Activated naive CD8-positive, alpha-beta T cell (primary cell): ENCODE measurements at regions not wholly inside any gene's neighbourhood (a gene's known extent, or its start where the extent isn't known, plus 50 kb on each side); places are given as distances from the start of the nearest gene placed in this dataset.
A peak's percentile ranks its signal among the peaks of the same experiment; 100 is the strongest.

Experiments used
- H3K27ac Mint-ChIP-seq: one replicate; pipeline ENCODE4 v1.8.0; 2021; ENCODE audit warnings: mixed read lengths
- H3K27me3 Mint-ChIP-seq: one replicate; pipeline ENCODE4 v1.8.0; 2021; ENCODE audit warnings: mixed read lengths
- H3K36me3 Mint-ChIP-seq: one replicate; pipeline ENCODE4 v1.8.0; 2021; ENCODE audit warnings: mixed read lengths
- H3K4me1 Mint-ChIP-seq: one replicate; pipeline ENCODE4 v1.8.0; 2021; ENCODE audit warnings: low read depth, mixed read lengths
- H3K4me3 Mint-ChIP-seq: one replicate; pipeline ENCODE4 v1.8.0; 2021; ENCODE audit warnings: mild to moderate bottlenecking, mixed read lengths
- H3K9me3 Mint-ChIP-seq: one replicate; pipeline ENCODE4 v1.8.0; 2021; ENCODE audit warnings: low read depth, mixed read lengths

- H3K4me1 Mint-ChIP-seq = peaks cover 4% of the 10 kb centered on the region
- H3K4me3 Mint-ChIP-seq = peak overlapping the region; percentile 85
- no peaks in the 10 kb centered on the region for H3K9me3 Mint-ChIP-seq
Observed at GRCh38 chr14:22168092-22168955, 420.7 kb downstream of the DAD1 start.

GRCh38 chr14:22164616-22165015 lies 424.4 kb downstream of the DAD1 start:
- H3K9me3 Mint-ChIP-seq = no peaks in the 10 kb centered on the region
- no peaks in the 10 kb centered on the region for H3K36me3 Mint-ChIP-seq
- no peak overlapping the region for H3K4me3 Mint-ChIP-seq
- H3K27me3 Mint-ChIP-seq = no peaks in the 10 kb centered on the region
- H3K27ac Mint-ChIP-seq = no peak overlapping the region
- peaks cover 8% of the 10 kb centered on the region for H3K4me1 Mint-ChIP-seq

More at GRCh38 chr14:22168092-22168955, 420.7 kb downstream of the DAD1 start:
- no peaks in the 10 kb centered on the region for H3K36me3 Mint-ChIP-seq
- no peaks in the 10 kb centered on the region for H3K27me3 Mint-ChIP-seq
- peak overlapping the region; percentile 83 for H3K27ac Mint-ChIP-seq

GRCh38 chr14:22163051-22163450 lies 426.0 kb downstream of the DAD1 start:
- peak overlapping the region; percentile 82 for H3K4me3 Mint-ChIP-seq
- H3K27me3 Mint-ChIP-seq = no peaks in the 10 kb centered on the region
- H3K36me3 Mint-ChIP-seq = no peaks in the 10 kb centered on the region
- H3K9me3 Mint-ChIP-seq = no peaks in the 10 kb centered on the region
- peaks cover 9% of the 10 kb centered on the region for H3K4me1 Mint-ChIP-seq
- H3K27ac Mint-ChIP-seq = peak overlapping the region; percentile 83

GRCh38 chr14:22159957-22160356 lies 429.1 kb downstream of the DAD1 start:
- H3K9me3 Mint-ChIP-seq = no peaks in the 10 kb centered on the region
- H3K27ac Mint-ChIP-seq = peak overlapping the region; percentile 46
- peaks cover 9% of the 10 kb centered on the region for H3K4me1 Mint-ChIP-seq
- no peaks in the 10 kb centered on the region for H3K27me3 Mint-ChIP-seq
- H3K36me3 Mint-ChIP-seq = no peaks in the 10 kb centered on the region
- H3K4me3 Mint-ChIP-seq = no peak overlapping the region

GRCh38 chr14:22159099-22159498 lies 429.9 kb downstream of the DAD1 start:
- Mint-ChIP-seq H3K36me3 (no peaks in the 10 kb centered on the region), H3K4me1 (peaks cover 9% of the 10 kb centered on the region), H3K27ac (no peak overlapping the region), H3K4me3 (no peak overlapping the region), H3K9me3 (no peaks in the 10 kb centered on the region), H3K27me3 (no peaks in the 10 kb centered on the region)

- H3K9me3 Mint-ChIP-seq = no peaks in the 10 kb centered on the region
- peaks cover 9% of the 10 kb centered on the region for H3K4me1 Mint-ChIP-seq
- no peak overlapping the region for H3K4me3 Mint-ChIP-seq
- no peak overlapping the region for H3K27ac Mint-ChIP-seq
- no peaks in the 10 kb centered on the region for H3K27me3 Mint-ChIP-seq
- no peaks in the 10 kb centered on the region for H3K36me3 Mint-ChIP-seq
Observed at GRCh38 chr14:22158560-22158959, 430.5 kb downstream of the DAD1 start.

- Mint-ChIP-seq H3K27ac (no peak overlapping the region), H3K27me3 (no peaks in the 10 kb centered on the region), H3K4me3 (no peak overlapping the region), H3K9me3 (no peaks in the 10 kb centered on the region), H3K36me3 (no peaks in the 10 kb centered on the region), H3K4me1 (peaks cover 3% of the 10 kb centered on the region)
Observed at GRCh38 chr14:22155571-22155970, 433.5 kb downstream of the DAD1 start.

- Mint-ChIP-seq H3K27me3 (no peaks in the 10 kb centered on the region), H3K4me3 (no peak overlapping the region), H3K9me3 (no peaks in the 10 kb centered on the region), H3K27ac (no peak overlapping the region), H3K36me3 (no peaks in the 10 kb centered on the region), H3K4me1 (peaks cover 2% of the 10 kb centered on the region)
Observed at GRCh38 chr14:22152903-22153302, 436.1 kb downstream of the DAD1 start.

- H3K9me3 Mint-ChIP-seq = no peaks in the 10 kb centered on the region
- H3K36me3 Mint-ChIP-seq = no peaks in the 10 kb centered on the region
- H3K4me1 Mint-ChIP-seq = peaks cover 2% of the 10 kb centered on the region
Observed at GRCh38 chr14:22152161-22152870, 436.7 kb downstream of the DAD1 start.

GRCh38 chr14:22151121-22151520 lies 437.9 kb downstream of the DAD1 start:
- Mint-ChIP-seq H3K27me3 (no peaks in the 10 kb centered on the region), H3K27ac (no peak overlapping the region), H3K9me3 (no peaks in the 10 kb centered on the region), H3K4me1 (peaks cover 2% of the 10 kb centered on the region), H3K36me3 (no peaks in the 10 kb centered on the region), H3K4me3 (no peak overlapping the region)

More at GRCh38 chr14:22152161-22152870, 436.7 kb downstream of the DAD1 start:
- no peak overlapping the region for H3K27ac Mint-ChIP-seq
- no peaks in the 10 kb centered on the region for H3K27me3 Mint-ChIP-seq
- no peak overlapping the region for H3K4me3 Mint-ChIP-seq

- no peak overlapping the region for H3K27ac Mint-ChIP-seq
- no peaks in the 10 kb centered on the region for H3K36me3 Mint-ChIP-seq
- no peaks in the 10 kb centered on the region for H3K27me3 Mint-ChIP-seq
- no peaks in the 10 kb centered on the region for H3K9me3 Mint-ChIP-seq
- peaks cover 2% of the 10 kb centered on the region for H3K4me1 Mint-ChIP-seq
- H3K4me3 Mint-ChIP-seq = no peak overlapping the region
Observed at GRCh38 chr14:22149058-22149457, 440.0 kb downstream of the DAD1 start.

- H3K27ac Mint-ChIP-seq = peak overlapping the region; percentile 50
- H3K27me3 Mint-ChIP-seq = no peaks in the 10 kb centered on the region
- peak overlapping the region; percentile 76 for H3K4me3 Mint-ChIP-seq
- no peaks in the 10 kb centered on the region for H3K36me3 Mint-ChIP-seq
- peaks cover 2% of the 10 kb centered on the region for H3K4me1 Mint-ChIP-seq
- no peaks in the 10 kb centered on the region for H3K9me3 Mint-ChIP-seq
Observed at GRCh38 chr14:22147716-22148115, 441.3 kb downstream of the DAD1 start.

GRCh38 chr14:22143363-22143762 lies 445.7 kb downstream of the DAD1 start:
- H3K27me3 Mint-ChIP-seq = no peaks in the 10 kb centered on the region
- H3K4me3 Mint-ChIP-seq = no peak overlapping the region
- no peak overlapping the region for H3K27ac Mint-ChIP-seq
- H3K4me1 Mint-ChIP-seq = peaks cover 2% of the 10 kb centered on the region
- H3K9me3 Mint-ChIP-seq = no peaks in the 10 kb centered on the region
- H3K36me3 Mint-ChIP-seq = no peaks in the 10 kb centered on the region

- Mint-ChIP-seq H3K4me1 (no peaks in the 10 kb centered on the region), H3K4me3 (no peak overlapping the region), H3K9me3 (no peaks in the 10 kb centered on the region), H3K36me3 (no peaks in the 10 kb centered on the region), H3K27ac (no peak overlapping the region), H3K27me3 (no peaks in the 10 kb centered on the region)
Observed at GRCh38 chr14:22140633-22141032, 448.4 kb downstream of the DAD1 start.

GRCh38 chr14:22131749-22132476 lies 457.1 kb downstream of the DAD1 start:
- H3K4me3 Mint-ChIP-seq = no peak overlapping the region
- peaks cover 7% of the 10 kb centered on the region for H3K4me1 Mint-ChIP-seq
- no peaks in the 10 kb centered on the region for H3K36me3 Mint-ChIP-seq
- H3K27ac Mint-ChIP-seq = no peak overlapping the region
- no peaks in the 10 kb centered on the region for H3K9me3 Mint-ChIP-seq
- H3K27me3 Mint-ChIP-seq = no peaks in the 10 kb centered on the region
